Astrocyte (in vitro differentiated cells and primary cell): ENCODE measurements at regions not wholly inside any gene's neighbourhood (a gene's known extent, or its start where the extent isn't known, plus 50 kb on each side); places are given as distances from the start of the nearest gene placed in this dataset.

ENCODE experiments used
- EZH2 ChIP-seq: IDR thresholded peaks from 2 replicates; pipeline ENCODE4 v1.6.1; 2012; ENCODE audit warnings: mild to moderate bottlenecking, low read length, inconsistent platforms; ENCODE audit not compliant: insufficient read depth
- TF ChIP-seq, protein P1 (sequence below): IDR thresholded peaks from 2 replicates; pipeline ENCODE4 v1.5.1; 2011; ENCODE audit warnings: low read depth, mild to moderate bottlenecking, inconsistent platforms, low read length, moderate library complexity; ENCODE audit not compliant: insufficient read depth

DNA sequence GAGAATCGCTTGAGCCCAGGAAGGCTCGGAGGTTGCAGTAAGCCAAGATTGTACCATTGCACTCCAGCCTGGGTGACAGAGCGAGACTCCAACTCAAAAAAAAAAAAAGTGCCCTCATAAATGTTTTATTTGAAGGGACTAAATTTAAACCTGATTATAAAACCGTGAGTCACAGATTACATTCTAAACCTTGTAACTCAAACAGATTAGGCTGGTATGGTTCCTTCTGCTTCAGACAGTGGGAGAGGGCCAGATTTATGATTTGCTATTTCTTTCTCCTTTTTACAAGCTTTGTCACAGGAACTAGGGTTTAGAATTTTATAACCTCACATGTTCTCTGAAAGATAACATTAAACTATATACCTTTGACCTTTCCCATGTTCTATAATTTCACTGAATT lies 801.2 kb upstream of the ZWINT start:
- TF ChIP-seq, protein P1, sequence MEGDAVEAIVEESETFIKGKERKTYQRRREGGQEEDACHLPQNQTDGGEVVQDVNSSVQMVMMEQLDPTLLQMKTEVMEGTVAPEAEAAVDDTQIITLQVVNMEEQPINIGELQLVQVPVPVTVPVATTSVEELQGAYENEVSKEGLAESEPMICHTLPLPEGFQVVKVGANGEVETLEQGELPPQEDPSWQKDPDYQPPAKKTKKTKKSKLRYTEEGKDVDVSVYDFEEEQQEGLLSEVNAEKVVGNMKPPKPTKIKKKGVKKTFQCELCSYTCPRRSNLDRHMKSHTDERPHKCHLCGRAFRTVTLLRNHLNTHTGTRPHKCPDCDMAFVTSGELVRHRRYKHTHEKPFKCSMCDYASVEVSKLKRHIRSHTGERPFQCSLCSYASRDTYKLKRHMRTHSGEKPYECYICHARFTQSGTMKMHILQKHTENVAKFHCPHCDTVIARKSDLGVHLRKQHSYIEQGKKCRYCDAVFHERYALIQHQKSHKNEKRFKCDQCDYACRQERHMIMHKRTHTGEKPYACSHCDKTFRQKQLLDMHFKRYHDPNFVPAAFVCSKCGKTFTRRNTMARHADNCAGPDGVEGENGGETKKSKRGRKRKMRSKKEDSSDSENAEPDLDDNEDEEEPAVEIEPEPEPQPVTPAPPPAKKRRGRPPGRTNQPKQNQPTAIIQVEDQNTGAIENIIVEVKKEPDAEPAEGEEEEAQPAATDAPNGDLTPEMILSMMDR, result no peak
- TF ChIP-seq EZH2, result no peak
